Activated naive CD8-positive, alpha-beta T cell (primary cell): ENCODE measurements at regions not wholly inside any gene's neighbourhood (a gene's known extent, or its start where the extent isn't known, plus 50 kb on each side); places are given as distances from the start of the nearest gene placed in this dataset.

Source experiments
- H3K27ac Mint-ChIP-seq: one replicate; pipeline ENCODE4 v1.8.0; 2021; ENCODE audit warnings: mixed read lengths
- H3K27me3 Mint-ChIP-seq: one replicate; pipeline ENCODE4 v1.8.0; 2021; ENCODE audit warnings: mixed read lengths
- H3K36me3 Mint-ChIP-seq: one replicate; pipeline ENCODE4 v1.8.0; 2021; ENCODE audit warnings: mixed read lengths
- H3K4me1 Mint-ChIP-seq: one replicate; pipeline ENCODE4 v1.8.0; 2021; ENCODE audit warnings: low read depth, mixed read lengths
- H3K4me3 Mint-ChIP-seq: one replicate; pipeline ENCODE4 v1.8.0; 2021; ENCODE audit warnings: mild to moderate bottlenecking, mixed read lengths
- H3K9me3 Mint-ChIP-seq: one replicate; pipeline ENCODE4 v1.8.0; 2021; ENCODE audit warnings: low read depth, mixed read lengths

GRCh38 chr7:21029006-21029405 lies 242.3 kb upstream of the SP8 start:
- Mint-ChIP-seq H3K27me3 (peaks cover 1% of the 10 kb centered on the region), H3K4me3 (no peak overlapping the region), H3K9me3 (no peaks in the 10 kb centered on the region), H3K27ac (no peak overlapping the region), H3K4me1 (no peaks in the 10 kb centered on the region), H3K36me3 (no peaks in the 10 kb centered on the region)

- Mint-ChIP-seq H3K27ac (no peak overlapping the region), H3K4me3 (no peak overlapping the region), H3K27me3 (peaks cover 1% of the 10 kb centered on the region), H3K9me3 (no peaks in the 10 kb centered on the region), H3K36me3 (no peaks in the 10 kb centered on the region), H3K4me1 (no peaks in the 10 kb centered on the region)
Observed at GRCh38 chr7:21030237-21030871, 243.7 kb upstream of the SP8 start.

DNA sequence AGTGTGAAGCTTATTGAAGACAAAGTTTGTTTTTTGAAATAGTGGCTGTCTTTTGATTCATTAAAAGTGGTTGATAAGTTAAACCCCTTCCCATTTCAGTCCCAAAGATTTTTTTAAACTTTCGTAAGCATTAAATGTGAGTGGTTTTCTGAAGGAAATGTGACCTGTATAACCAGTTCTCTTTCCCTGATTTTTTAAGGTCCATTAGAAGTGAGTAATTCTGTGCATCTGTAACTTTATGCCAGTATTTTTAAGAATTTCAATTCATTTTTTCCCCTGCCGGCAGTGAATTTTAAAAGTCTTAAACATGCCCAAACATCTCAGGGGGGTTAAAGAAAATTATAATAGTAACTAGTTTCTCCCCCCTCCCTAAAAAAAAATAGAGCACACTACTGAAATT lies 254.6 kb upstream of the SP8 start:
- Mint-ChIP-seq H3K4me3 (no peak overlapping the region), H3K9me3 (no peaks in the 10 kb centered on the region), H3K27ac (no peak overlapping the region), H3K36me3 (no peaks in the 10 kb centered on the region), H3K4me1 (no peaks in the 10 kb centered on the region), H3K27me3 (peaks cover 7% of the 10 kb centered on the region)

- Mint-ChIP-seq H3K36me3 (no peaks in the 10 kb centered on the region), H3K27ac (no peak overlapping the region), H3K4me3 (no peak overlapping the region), H3K9me3 (no peaks in the 10 kb centered on the region), H3K27me3 (peaks cover 7% of the 10 kb centered on the region), H3K4me1 (no peaks in the 10 kb centered on the region)
Observed at GRCh38 chr7:21041666-21042065, 255.0 kb upstream of the SP8 start.

DNA sequence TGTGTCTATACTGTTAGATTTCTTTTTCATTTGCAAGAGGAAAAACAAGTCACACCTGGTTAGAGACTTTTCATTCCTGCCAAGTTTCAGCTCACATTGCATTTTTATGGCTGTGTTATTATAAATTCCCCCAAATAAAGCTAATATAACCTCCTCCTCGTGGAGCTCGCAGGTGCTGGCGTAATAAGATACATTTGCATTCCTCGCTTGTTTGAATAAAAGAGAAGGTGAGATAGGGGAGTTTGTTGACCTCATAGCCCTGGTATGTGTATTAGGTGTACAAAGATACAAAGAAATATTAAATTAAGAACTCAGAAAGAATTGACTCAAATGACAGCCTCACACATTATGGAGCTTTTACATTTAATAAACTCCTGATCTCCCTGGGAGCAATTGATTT lies 257.7 kb upstream of the SP8 start:
- no peaks in the 10 kb centered on the region for H3K4me1 Mint-ChIP-seq
- H3K4me3 Mint-ChIP-seq: no peak overlapping the region
- no peaks in the 10 kb centered on the region for H3K9me3 Mint-ChIP-seq
- peaks cover 3% of the 10 kb centered on the region for H3K27me3 Mint-ChIP-seq
- no peak overlapping the region for H3K27ac Mint-ChIP-seq
- H3K36me3 Mint-ChIP-seq: no peaks in the 10 kb centered on the region

DNA sequence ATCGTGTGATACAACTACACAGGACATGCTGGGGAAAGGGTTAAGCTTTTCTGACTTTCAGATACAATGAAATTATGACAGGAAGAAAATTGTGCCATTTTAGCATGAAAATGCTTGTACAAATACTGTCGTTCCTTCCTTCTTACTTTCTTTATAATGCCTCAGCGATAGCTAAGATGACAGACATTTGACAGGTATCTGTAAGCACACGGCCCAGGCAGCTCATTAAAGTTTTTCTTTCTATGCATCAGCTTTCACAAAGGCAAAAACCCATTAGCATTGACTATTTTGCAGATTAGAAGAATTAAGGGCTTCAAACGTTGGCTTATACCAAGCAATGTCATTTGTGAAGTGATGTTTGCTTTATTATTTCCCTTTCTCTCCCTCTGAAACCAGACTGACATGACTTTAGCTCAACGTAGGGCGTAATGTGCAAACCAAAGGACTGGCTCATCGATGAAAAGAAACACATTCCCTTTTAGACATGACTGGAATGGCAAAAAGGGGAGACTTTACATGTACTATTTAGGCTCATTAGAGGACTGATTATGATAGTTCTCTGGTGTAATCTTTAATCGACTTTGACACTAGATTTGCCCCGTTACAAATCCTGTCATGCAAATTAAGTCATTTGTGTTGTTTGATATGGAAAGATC lies 258.4 kb upstream of the SP8 start:
- Mint-ChIP-seq H3K36me3 (no peaks in the 10 kb centered on the region), H3K27me3 (peaks cover 3% of the 10 kb centered on the region), H3K4me1 (no peaks in the 10 kb centered on the region), H3K4me3 (no peak overlapping the region), H3K27ac (no peak overlapping the region), H3K9me3 (no peaks in the 10 kb centered on the region)

DNA sequence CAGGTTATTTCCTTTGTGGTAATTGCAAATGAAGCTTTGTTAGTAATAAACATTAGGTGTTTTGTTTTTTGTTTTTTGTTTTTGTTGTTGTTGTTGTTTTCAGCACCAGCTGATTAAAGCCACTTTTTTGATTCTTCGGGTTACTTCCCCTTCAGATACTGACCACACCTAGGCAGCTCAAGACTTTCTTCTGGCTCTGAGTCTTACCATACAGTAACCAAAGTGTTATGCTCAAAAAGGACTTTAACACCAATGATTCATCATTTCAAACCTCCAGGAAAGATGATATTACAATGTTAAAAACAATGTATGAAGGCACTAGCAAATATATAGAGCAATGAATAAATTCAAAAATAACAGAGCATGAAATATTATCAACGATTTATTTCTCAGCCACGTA lies 265.2 kb upstream of the SP8 start:
- no peaks in the 10 kb centered on the region for H3K36me3 Mint-ChIP-seq
- H3K4me3 Mint-ChIP-seq: no peak overlapping the region
- H3K4me1 Mint-ChIP-seq: no peaks in the 10 kb centered on the region
- H3K9me3 Mint-ChIP-seq: no peaks in the 10 kb centered on the region
- H3K27ac Mint-ChIP-seq: no peak overlapping the region
- peaks cover 2% of the 10 kb centered on the region for H3K27me3 Mint-ChIP-seq

GRCh38 chr7:21054427-21055112 lies 267.9 kb upstream of the SP8 start:
- H3K4me3 Mint-ChIP-seq: no peak overlapping the region
- no peaks in the 10 kb centered on the region for H3K4me1 Mint-ChIP-seq
- H3K36me3 Mint-ChIP-seq: no peaks in the 10 kb centered on the region
- peaks cover 2% of the 10 kb centered on the region for H3K9me3 Mint-ChIP-seq
- no peak overlapping the region for H3K27ac Mint-ChIP-seq
- peaks cover 2% of the 10 kb centered on the region for H3K27me3 Mint-ChIP-seq

DNA sequence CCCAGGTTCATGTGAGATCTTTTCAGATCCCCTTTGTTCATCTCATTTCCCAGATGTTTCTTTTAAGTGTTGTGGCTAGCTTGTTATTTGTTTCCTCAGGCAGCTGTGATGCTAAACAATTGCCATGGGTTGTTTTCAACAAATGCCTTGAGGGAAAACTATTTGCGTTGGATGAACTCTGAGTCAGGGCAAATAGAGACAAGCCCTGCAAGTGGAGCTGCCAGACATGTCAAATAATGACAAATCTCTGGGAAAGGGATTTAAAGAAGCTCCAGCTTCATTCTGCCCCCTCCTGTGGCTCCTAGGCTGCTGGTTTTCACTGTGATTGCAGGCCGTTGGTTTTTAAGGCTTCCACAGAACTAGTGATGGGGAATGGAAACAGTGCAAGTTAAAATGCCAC lies 272.4 kb upstream of the SP8 start:
- Mint-ChIP-seq H3K4me3 (no peak overlapping the region), H3K36me3 (no peaks in the 10 kb centered on the region), H3K4me1 (no peaks in the 10 kb centered on the region), H3K27ac (no peak overlapping the region), H3K9me3 (peaks cover 2% of the 10 kb centered on the region), H3K27me3 (no peaks in the 10 kb centered on the region)

- peaks cover 2% of the 10 kb centered on the region for H3K9me3 Mint-ChIP-seq
- no peak overlapping the region for H3K27ac Mint-ChIP-seq
- H3K4me3 Mint-ChIP-seq: no peak overlapping the region
- H3K4me1 Mint-ChIP-seq: no peaks in the 10 kb centered on the region
- H3K36me3 Mint-ChIP-seq: no peaks in the 10 kb centered on the region
- no peaks in the 10 kb centered on the region for H3K27me3 Mint-ChIP-seq
Observed at GRCh38 chr7:21063106-21063505, 276.4 kb upstream of the SP8 start.

- H3K27me3 Mint-ChIP-seq: no peaks in the 10 kb centered on the region
- no peak overlapping the region for H3K27ac Mint-ChIP-seq
- H3K9me3 Mint-ChIP-seq: no peaks in the 10 kb centered on the region
- no peak overlapping the region for H3K4me3 Mint-ChIP-seq
- no peaks in the 10 kb centered on the region for H3K4me1 Mint-ChIP-seq
- H3K36me3 Mint-ChIP-seq: no peaks in the 10 kb centered on the region
Observed at GRCh38 chr7:21064698-21065648, 278.3 kb upstream of the SP8 start.

DNA sequence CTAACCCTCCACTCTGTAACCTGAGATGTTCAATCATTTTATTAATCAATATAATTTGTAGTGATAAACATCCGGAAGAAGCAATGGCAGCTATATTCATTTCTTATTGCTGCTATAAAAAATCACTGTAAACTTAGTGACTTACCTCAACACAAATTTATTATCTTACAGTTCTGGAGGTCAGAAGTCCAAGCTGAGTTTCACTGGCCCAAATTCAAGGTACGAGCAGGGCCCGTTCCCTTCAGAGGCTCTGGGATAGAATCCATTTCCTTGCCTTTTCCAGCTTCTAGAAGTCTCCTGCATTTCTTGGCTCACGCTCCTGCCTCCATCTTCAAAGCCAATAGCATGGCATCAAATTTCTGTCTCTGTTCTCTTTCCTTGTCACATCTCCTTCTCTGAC lies 279.5 kb upstream of the SP8 start:
- no peak overlapping the region for H3K27ac Mint-ChIP-seq
- H3K36me3 Mint-ChIP-seq: no peaks in the 10 kb centered on the region
- H3K4me3 Mint-ChIP-seq: no peak overlapping the region
- H3K9me3 Mint-ChIP-seq: no peaks in the 10 kb centered on the region
- no peaks in the 10 kb centered on the region for H3K4me1 Mint-ChIP-seq
- no peaks in the 10 kb centered on the region for H3K27me3 Mint-ChIP-seq

GRCh38 chr7:21067216-21067615 lies 280.5 kb upstream of the SP8 start:
- Mint-ChIP-seq H3K27ac (no peak overlapping the region), H3K36me3 (no peaks in the 10 kb centered on the region), H3K4me1 (no peaks in the 10 kb centered on the region), H3K9me3 (no peaks in the 10 kb centered on the region), H3K4me3 (no peak overlapping the region), H3K27me3 (no peaks in the 10 kb centered on the region)

- Mint-ChIP-seq H3K27ac (no peak overlapping the region), H3K36me3 (no peaks in the 10 kb centered on the region), H3K9me3 (no peaks in the 10 kb centered on the region), H3K4me3 (no peak overlapping the region), H3K4me1 (no peaks in the 10 kb centered on the region), H3K27me3 (peaks cover 3% of the 10 kb centered on the region)
Observed at GRCh38 chr7:21070571-21071090, 283.9 kb upstream of the SP8 start.
